ENCODE measurements at regions not wholly inside any gene's neighbourhood (a gene's known extent, or its start where the extent isn't known, plus 50 kb on each side); places are given as distances from the start of the nearest gene placed in this dataset.

DNA sequence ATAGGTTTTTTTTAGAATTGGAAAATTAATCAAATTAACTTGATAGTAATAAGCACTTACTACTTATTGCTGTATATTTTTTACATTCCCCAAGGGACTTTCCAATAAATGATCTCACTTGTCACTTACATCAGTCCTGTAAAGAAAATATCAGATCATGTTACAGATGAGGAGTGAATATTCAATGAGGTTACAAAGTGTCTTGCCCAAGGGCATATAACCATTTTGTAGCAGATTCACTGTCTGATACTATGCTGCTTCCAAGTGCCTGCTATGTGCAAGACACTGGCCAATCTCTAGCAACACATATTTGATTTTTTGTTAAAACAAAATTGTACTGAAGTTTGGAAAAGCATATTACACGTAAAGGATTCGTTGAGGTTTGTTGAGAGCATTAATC, 1287.7 kb downstream of the FAM133A start:
- H2AFZ ChIP-seq (ENCODE audit: low read depth, low read length): no peak overlapping the region
- no peak overlapping the region for H3K27ac ChIP-seq (ENCODE audit: low read depth, low read length)
- Mint-ChIP-seq H3K36me3 (ENCODE audit: low read depth, unreplicated experiment) (no peaks in the 10 kb centered on the region), H3K4me3 (ENCODE audit: unreplicated experiment) (no peak overlapping the region), H3K27ac (ENCODE audit: unreplicated experiment) (no peak overlapping the region), H3K4me1 (ENCODE audit: low read depth, unreplicated experiment) (no peaks in the 10 kb centered on the region), H3K9me3 (ENCODE audit: unreplicated experiment) (no peaks in the 10 kb centered on the region), H3K27me3 (ENCODE audit: low read depth, unreplicated experiment) (no peaks in the 10 kb centered on the region)
- FAIRE-seq: peak; percentile 49
- no peaks in the 10 kb centered on the region for H3K4me1 ChIP-seq (ENCODE audit: insufficient read depth, low read length)
- no peaks in the 10 kb centered on the region for H3K36me3 ChIP-seq (ENCODE audit: insufficient read depth, low read length)
- TF ChIP-seq, protein P1, sequence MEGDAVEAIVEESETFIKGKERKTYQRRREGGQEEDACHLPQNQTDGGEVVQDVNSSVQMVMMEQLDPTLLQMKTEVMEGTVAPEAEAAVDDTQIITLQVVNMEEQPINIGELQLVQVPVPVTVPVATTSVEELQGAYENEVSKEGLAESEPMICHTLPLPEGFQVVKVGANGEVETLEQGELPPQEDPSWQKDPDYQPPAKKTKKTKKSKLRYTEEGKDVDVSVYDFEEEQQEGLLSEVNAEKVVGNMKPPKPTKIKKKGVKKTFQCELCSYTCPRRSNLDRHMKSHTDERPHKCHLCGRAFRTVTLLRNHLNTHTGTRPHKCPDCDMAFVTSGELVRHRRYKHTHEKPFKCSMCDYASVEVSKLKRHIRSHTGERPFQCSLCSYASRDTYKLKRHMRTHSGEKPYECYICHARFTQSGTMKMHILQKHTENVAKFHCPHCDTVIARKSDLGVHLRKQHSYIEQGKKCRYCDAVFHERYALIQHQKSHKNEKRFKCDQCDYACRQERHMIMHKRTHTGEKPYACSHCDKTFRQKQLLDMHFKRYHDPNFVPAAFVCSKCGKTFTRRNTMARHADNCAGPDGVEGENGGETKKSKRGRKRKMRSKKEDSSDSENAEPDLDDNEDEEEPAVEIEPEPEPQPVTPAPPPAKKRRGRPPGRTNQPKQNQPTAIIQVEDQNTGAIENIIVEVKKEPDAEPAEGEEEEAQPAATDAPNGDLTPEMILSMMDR (IDR thresholded peaks at IDR 0.05; ENCODE audit: insufficient read depth, low read depth, low read length): no peak
- no peak for TF ChIP-seq EZH2 (IDR thresholded peaks at IDR 0.05; ENCODE audit: insufficient read depth, low read length)
- no peak overlapping the region for H3K4me2 ChIP-seq (ENCODE audit: low read length)
- no peaks in the 10 kb centered on the region for H3K9me3 ChIP-seq (ENCODE audit: insufficient read depth, low read depth, low read length)
- no peak for DNase-seq (ENCODE audit: low read depth)
- H3K27me3 ChIP-seq (ENCODE audit: insufficient read depth, low read length): no peaks in the 10 kb centered on the region
- no peak overlapping the region for H3K4me3 ChIP-seq (ENCODE audit: insufficient read depth, low read depth, low read length)
- H4K20me1 ChIP-seq (ENCODE audit: insufficient read depth, low read length): no peaks in the 10 kb centered on the region
- H3K9ac ChIP-seq (ENCODE audit: low read length): no peak overlapping the region
- H3K79me2 ChIP-seq (ENCODE audit: insufficient read depth, low read length): no peaks in the 10 kb centered on the region

DNA sequence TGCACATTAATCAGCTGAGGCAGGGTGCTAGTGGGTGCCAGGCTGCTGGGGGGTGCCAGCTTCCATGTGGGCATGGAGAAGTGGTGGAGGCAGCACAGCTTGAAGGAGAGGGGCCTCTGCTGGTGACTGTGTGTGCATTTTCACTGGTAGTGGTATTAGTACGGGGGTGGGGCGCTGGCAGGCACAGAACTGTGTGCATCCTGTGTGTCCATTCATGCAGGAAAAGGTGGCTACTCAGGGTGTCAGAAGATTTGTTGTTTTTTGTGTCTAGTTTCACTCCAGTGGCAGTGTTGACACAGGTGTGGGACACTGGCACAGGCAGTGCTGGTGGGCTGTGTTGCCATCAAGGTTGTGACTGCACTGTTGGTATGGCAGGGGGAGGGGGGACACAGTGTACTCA, 1303.6 kb downstream of the FAM133A start:
- Histone ChIP-seq H2AFZ (ENCODE audit: low read depth, low read length) (no peak overlapping the region), H3K27ac (ENCODE audit: low read depth, low read length) (no peak overlapping the region), H3K79me2 (ENCODE audit: insufficient read depth, low read length) (no peaks in the 10 kb centered on the region), H4K20me1 (ENCODE audit: insufficient read depth, low read length) (no peaks in the 10 kb centered on the region), H3K27me3 (ENCODE audit: insufficient read depth, low read length) (no peaks in the 10 kb centered on the region), H3K4me2 (ENCODE audit: low read length) (no peak overlapping the region), H3K9ac (ENCODE audit: low read length) (no peak overlapping the region), H3K36me3 (ENCODE audit: insufficient read depth, low read length) (no peaks in the 10 kb centered on the region), H3K9me3 (ENCODE audit: insufficient read depth, low read depth, low read length) (no peaks in the 10 kb centered on the region), H3K4me3 (ENCODE audit: insufficient read depth, low read depth, low read length) (no peak overlapping the region), H3K4me1 (ENCODE audit: insufficient read depth, low read length) (no peaks in the 10 kb centered on the region)
- Mint-ChIP-seq H3K4me1 (ENCODE audit: low read depth, unreplicated experiment) (peaks cover 6% of the 10 kb centered on the region), H3K9me3 (ENCODE audit: unreplicated experiment) (no peaks in the 10 kb centered on the region), H3K36me3 (ENCODE audit: low read depth, unreplicated experiment) (no peaks in the 10 kb centered on the region), H3K27me3 (ENCODE audit: low read depth, unreplicated experiment) (no peaks in the 10 kb centered on the region), H3K4me3 (ENCODE audit: unreplicated experiment) (no peak overlapping the region), H3K27ac (ENCODE audit: unreplicated experiment) (no peak overlapping the region)
- TF ChIP-seq, protein P1 (IDR thresholded peaks at IDR 0.05; ENCODE audit: insufficient read depth, low read depth, low read length): no peak
- TF ChIP-seq EZH2 (IDR thresholded peaks at IDR 0.05; ENCODE audit: insufficient read depth, low read length): no peak
- DNase-seq (ENCODE audit: low read depth): no peak
- no peak for FAIRE-seq

DNA sequence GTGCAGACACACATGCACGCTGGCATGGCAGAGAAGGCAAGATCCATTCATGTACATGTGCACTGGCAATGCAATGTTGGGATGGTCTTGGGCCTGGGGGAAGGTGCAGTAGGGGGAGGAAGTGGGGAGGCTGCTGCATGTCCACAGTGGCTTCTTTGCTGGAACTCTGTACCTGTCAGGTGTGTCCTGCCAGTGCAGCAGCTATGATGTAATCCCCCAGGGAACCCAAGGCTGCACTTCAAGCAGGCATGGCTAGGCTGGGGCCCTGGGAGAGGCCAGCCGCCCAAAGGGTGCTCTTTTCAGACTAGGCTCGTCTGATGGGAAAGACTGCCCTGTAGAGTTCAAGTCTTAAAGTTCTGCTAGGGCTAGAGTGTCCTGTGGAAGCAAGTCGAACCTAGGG, 1304.0 kb downstream of the FAM133A start:
- no peak overlapping the region for H3K27ac ChIP-seq (ENCODE audit: low read depth, low read length)
- FAIRE-seq (peak; percentile 60), DNase-seq (ENCODE audit: low read depth) (no peak)
- H3K27me3 ChIP-seq (ENCODE audit: insufficient read depth, low read length): no peaks in the 10 kb centered on the region
- H3K79me2 ChIP-seq (ENCODE audit: insufficient read depth, low read length): no peaks in the 10 kb centered on the region
- Mint-ChIP-seq H3K4me1 (ENCODE audit: low read depth, unreplicated experiment) (peaks cover 6% of the 10 kb centered on the region), H3K4me3 (ENCODE audit: unreplicated experiment) (no peak overlapping the region), H3K36me3 (ENCODE audit: low read depth, unreplicated experiment) (no peaks in the 10 kb centered on the region), H3K9me3 (ENCODE audit: unreplicated experiment) (no peaks in the 10 kb centered on the region), H3K27me3 (ENCODE audit: low read depth, unreplicated experiment) (no peaks in the 10 kb centered on the region), H3K27ac (ENCODE audit: unreplicated experiment) (no peak overlapping the region)
- no peak overlapping the region for H3K4me3 ChIP-seq (ENCODE audit: insufficient read depth, low read depth, low read length)
- H4K20me1 ChIP-seq (ENCODE audit: insufficient read depth, low read length): no peaks in the 10 kb centered on the region
- H3K9ac ChIP-seq (ENCODE audit: low read length): no peak overlapping the region
- no peaks in the 10 kb centered on the region for H3K9me3 ChIP-seq (ENCODE audit: insufficient read depth, low read depth, low read length)
- H3K4me1 ChIP-seq (ENCODE audit: insufficient read depth, low read length): no peaks in the 10 kb centered on the region
- TF ChIP-seq, protein P1 (IDR thresholded peaks at IDR 0.05; ENCODE audit: insufficient read depth, low read depth, low read length): no peak
- no peak for TF ChIP-seq EZH2 (IDR thresholded peaks at IDR 0.05; ENCODE audit: insufficient read depth, low read length)
- no peak overlapping the region for H3K4me2 ChIP-seq (ENCODE audit: low read length)
- no peaks in the 10 kb centered on the region for H3K36me3 ChIP-seq (ENCODE audit: insufficient read depth, low read length)
- no peak overlapping the region for H2AFZ ChIP-seq (ENCODE audit: low read depth, low read length)

All from astrocyte (in vitro differentiated cells and primary cell).